ENCODE measurements at regions not wholly inside any gene's neighbourhood (a gene's known extent, or its start where the extent isn't known, plus 50 kb on each side); places are given as distances from the start of the nearest gene placed in this dataset.

DNA sequence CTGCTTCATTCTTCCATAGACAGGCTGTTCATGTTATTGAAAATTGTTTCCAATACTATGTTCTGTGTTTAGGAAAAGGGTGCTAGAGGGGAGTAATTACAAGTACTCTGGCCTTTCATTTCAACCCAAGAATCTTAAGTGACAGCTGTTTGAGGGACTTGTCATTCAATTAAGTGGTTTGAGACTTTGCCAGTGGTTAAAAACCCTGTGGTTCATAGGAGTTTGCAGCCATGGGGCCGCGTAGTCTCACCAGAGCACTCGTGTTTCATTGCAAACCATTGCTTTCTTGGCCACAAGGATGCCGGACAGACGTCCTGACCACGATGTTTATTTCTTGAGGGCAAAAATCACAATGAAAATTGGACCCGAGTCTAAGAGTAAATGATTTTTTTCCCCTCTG is 248.8 kb downstream of the NNT start:
- ChIA-PET CTCF (no interaction called here), POLR2A (no interaction called here)
- DNase-seq: no peak
- no peaks in the 10 kb centered on the region for H3K36me3 ChIP-seq (replicated peaks in 1 of 2; ENCODE audit: control insufficient read depth in 1 of 2, insufficient read depth in 2 of 2, low read length in 1 of 2)
- H3K9me3 ChIP-seq: no peaks in the 10 kb centered on the region
- H3F3A ChIP-seq (replicated peaks; ENCODE audit: insufficient read depth): no peaks in the 10 kb centered on the region
- no peaks in the 10 kb centered on the region for H3K4me1 ChIP-seq (ENCODE audit: control insufficient read depth in 1 of 2, insufficient read depth in 2 of 2, low read depth in 1 of 2, low read length in 1 of 2)
- H3K27ac ChIP-seq (ENCODE audit: low read depth in 2 of 2, low read length in 1 of 2): no peak overlapping the region
- TF ChIP-seq EZH2phosphoT487 (IDR thresholded peaks at IDR 0.05; ENCODE audit: borderline replicate concordance, low read depth) (no peak), CHD2 (IDR thresholded peaks at IDR 0.05; ENCODE audit: low read length, partially characterized antibody) (no peak), RAD21 (IDR thresholded peaks at IDR 0.05; ENCODE audit: low read length) (no peak), FOXM1 (IDR thresholded peaks at IDR 0.05; ENCODE audit: low read depth) (no peak), YY1 (IDR thresholded peaks at IDR 0.05; ENCODE audit: low read depth) (no peak), GABPA (IDR thresholded peaks at IDR 0.05; ENCODE audit: low read depth) (no peak), SMC3 (IDR thresholded peaks at IDR 0.05; ENCODE audit: low read depth, low read length) (no peak), MEF2A (IDR thresholded peaks at IDR 0.05; ENCODE audit: borderline replicate concordance, low read depth) (no peak)
- TF ChIP-seq, protein P1, sequence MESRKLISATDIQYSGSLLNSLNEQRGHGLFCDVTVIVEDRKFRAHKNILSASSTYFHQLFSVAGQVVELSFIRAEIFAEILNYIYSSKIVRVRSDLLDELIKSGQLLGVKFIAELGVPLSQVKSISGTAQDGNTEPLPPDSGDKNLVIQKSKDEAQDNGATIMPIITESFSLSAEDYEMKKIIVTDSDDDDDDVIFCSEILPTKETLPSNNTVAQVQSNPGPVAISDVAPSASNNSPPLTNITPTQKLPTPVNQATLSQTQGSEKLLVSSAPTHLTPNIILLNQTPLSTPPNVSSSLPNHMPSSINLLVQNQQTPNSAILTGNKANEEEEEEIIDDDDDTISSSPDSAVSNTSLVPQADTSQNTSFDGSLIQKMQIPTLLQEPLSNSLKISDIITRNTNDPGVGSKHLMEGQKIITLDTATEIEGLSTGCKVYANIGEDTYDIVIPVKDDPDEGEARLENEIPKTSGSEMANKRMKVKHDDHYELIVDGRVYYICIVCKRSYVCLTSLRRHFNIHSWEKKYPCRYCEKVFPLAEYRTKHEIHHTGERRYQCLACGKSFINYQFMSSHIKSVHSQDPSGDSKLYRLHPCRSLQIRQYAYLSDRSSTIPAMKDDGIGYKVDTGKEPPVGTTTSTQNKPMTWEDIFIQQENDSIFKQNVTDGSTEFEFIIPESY (IDR thresholded peaks at IDR 0.05; ENCODE audit: borderline replicate concordance, low read depth): no peak
- H4K20me1 ChIP-seq (ENCODE audit: insufficient read depth): no peaks in the 10 kb centered on the region
- no peak overlapping the region for H3K4me2 ChIP-seq
- H2AFZ ChIP-seq (ENCODE audit: low read depth): no peak overlapping the region
- H3K9ac ChIP-seq: no peak overlapping the region
- no peak overlapping the region for H3K4me3 ChIP-seq (ENCODE audit: low read depth in 2 of 2, low read length in 1 of 2)
- H3K9me2 ChIP-seq: no peaks in the 10 kb centered on the region
- no peaks in the 10 kb centered on the region for H3K79me2 ChIP-seq (ENCODE audit: insufficient read depth)
- 12% methylated on average over 7 of the region's 7 CpGs for WGBS (ENCODE audit: low lambda C conversion rate)
- no peaks in the 10 kb centered on the region; the same call in 1 of the 2 replicates for H3K27me3 ChIP-seq (ENCODE audit: insufficient read depth)

DNA sequence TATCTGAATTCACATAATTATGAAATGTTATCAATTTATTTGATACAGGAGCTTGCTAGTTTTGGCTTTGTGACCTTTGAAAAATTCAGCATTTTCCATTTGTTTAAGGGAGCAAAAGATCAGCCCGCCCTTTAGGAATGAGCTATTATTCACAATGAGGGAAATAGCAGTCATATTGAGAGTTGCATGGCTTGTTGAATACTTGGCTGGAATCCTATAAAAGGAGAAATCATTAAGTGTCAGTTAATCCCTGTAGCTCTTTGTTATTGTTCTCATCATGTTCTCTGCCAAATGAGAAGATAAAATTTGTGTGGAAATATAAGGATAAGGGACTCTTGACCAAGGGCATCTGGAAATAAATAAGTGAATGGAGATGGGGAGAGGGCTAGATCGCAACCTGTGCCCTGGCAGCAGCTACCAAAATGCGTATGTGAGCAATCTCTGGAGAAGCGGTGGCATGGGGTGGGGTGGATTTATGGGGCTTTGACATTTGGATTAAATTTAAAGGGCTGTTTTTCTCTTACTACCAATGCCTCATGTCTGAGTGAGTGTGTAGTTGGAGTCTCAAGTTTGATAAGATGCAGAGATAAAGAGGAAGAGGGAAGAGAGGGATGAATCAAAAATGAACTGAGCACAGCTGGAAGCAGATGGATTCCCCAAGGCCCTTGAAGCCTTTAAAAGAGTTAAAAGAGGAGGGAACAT is 237.6 kb downstream of the NNT start:
- WGBS (ENCODE audit: low lambda C conversion rate): 13% methylated on average over 4 of the region's 4 CpGs
- no peak overlapping the region for H3K4me2 ChIP-seq
- H4K20me1 ChIP-seq (ENCODE audit: insufficient read depth): no peaks in the 10 kb centered on the region
- H3K79me2 ChIP-seq (ENCODE audit: insufficient read depth): no peaks in the 10 kb centered on the region
- no peak for DNase-seq
- H3K36me3 ChIP-seq (replicated peaks in 1 of 2; ENCODE audit: control insufficient read depth in 1 of 2, insufficient read depth in 2 of 2, low read length in 1 of 2): no peaks in the 10 kb centered on the region
- H3K27me3 ChIP-seq (ENCODE audit: insufficient read depth): no peaks in the 10 kb centered on the region
- POLR2A ChIA-PET: no interaction called here
- no peaks in the 10 kb centered on the region; the same call in 1 of the 2 replicates for H3K9me2 ChIP-seq
- H3K9me3 ChIP-seq: no peaks in the 10 kb centered on the region
- H2AFZ ChIP-seq (ENCODE audit: low read depth): no peak overlapping the region
- no peak overlapping the region for H3K9ac ChIP-seq
- H3K27ac ChIP-seq (ENCODE audit: low read depth in 2 of 2, low read length in 1 of 2): no peak overlapping the region
- CTCF ChIA-PET: no interaction called here
- no peaks in the 10 kb centered on the region for H3F3A ChIP-seq (replicated peaks; ENCODE audit: insufficient read depth)
- H3K4me3 ChIP-seq (ENCODE audit: low read depth in 2 of 2, low read length in 1 of 2): no peak overlapping the region
- no peaks in the 10 kb centered on the region for H3K4me1 ChIP-seq (ENCODE audit: control insufficient read depth in 1 of 2, insufficient read depth in 2 of 2, low read depth in 1 of 2, low read length in 1 of 2)
- TF ChIP-seq, protein P2, sequence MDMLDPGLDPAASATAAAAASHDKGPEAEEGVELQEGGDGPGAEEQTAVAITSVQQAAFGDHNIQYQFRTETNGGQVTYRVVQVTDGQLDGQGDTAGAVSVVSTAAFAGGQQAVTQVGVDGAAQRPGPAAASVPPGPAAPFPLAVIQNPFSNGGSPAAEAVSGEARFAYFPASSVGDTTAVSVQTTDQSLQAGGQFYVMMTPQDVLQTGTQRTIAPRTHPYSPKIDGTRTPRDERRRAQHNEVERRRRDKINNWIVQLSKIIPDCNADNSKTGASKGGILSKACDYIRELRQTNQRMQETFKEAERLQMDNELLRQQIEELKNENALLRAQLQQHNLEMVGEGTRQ (IDR thresholded peaks at IDR 0.05; ENCODE audit: borderline replicate concordance, low read depth, low read length): no peak
- TF ChIP-seq FOXM1 (IDR thresholded peaks at IDR 0.05; ENCODE audit: low read depth) (no peak), POLR2AphosphoS5 (IDR thresholded peaks at IDR 0.05; ENCODE audit: low read depth, low read length) (no peak), ELF1 (IDR thresholded peaks at IDR 0.05) (no peak), RXRA (IDR thresholded peaks at IDR 0.05; ENCODE audit: borderline replicate concordance, low read depth) (no peak), NFIC (IDR thresholded peaks at IDR 0.05; ENCODE audit: borderline replicate concordance) (no peak), MXI1 (IDR thresholded peaks at IDR 0.05; ENCODE audit: low read depth, low read length) (no peak), CHD2 (IDR thresholded peaks at IDR 0.05; ENCODE audit: low read length, partially characterized antibody) (no peak), NRF1 (IDR thresholded peaks at IDR 0.05; ENCODE audit: low read depth, low read length) (no peak), FOSL2 (IDR thresholded peaks at IDR 0.05; ENCODE audit: borderline replicate concordance, low read depth) (no peak), GABPA (IDR thresholded peaks at IDR 0.05; ENCODE audit: low read depth) (no peak)
- TF ChIP-seq, protein P3, sequence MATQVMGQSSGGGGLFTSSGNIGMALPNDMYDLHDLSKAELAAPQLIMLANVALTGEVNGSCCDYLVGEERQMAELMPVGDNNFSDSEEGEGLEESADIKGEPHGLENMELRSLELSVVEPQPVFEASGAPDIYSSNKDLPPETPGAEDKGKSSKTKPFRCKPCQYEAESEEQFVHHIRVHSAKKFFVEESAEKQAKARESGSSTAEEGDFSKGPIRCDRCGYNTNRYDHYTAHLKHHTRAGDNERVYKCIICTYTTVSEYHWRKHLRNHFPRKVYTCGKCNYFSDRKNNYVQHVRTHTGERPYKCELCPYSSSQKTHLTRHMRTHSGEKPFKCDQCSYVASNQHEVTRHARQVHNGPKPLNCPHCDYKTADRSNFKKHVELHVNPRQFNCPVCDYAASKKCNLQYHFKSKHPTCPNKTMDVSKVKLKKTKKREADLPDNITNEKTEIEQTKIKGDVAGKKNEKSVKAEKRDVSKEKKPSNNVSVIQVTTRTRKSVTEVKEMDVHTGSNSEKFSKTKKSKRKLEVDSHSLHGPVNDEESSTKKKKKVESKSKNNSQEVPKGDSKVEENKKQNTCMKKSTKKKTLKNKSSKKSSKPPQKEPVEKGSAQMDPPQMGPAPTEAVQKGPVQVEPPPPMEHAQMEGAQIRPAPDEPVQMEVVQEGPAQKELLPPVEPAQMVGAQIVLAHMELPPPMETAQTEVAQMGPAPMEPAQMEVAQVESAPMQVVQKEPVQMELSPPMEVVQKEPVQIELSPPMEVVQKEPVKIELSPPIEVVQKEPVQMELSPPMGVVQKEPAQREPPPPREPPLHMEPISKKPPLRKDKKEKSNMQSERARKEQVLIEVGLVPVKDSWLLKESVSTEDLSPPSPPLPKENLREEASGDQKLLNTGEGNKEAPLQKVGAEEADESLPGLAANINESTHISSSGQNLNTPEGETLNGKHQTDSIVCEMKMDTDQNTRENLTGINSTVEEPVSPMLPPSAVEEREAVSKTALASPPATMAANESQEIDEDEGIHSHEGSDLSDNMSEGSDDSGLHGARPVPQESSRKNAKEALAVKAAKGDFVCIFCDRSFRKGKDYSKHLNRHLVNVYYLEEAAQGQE (IDR thresholded peaks at IDR 0.05; ENCODE audit: low read depth, low read length): no peak

Measured in SK-N-SH (cell line).